Brain microvascular endothelial cell (primary cell): ENCODE measurements at regions not wholly inside any gene's neighbourhood (a gene's known extent, or its start where the extent isn't known, plus 50 kb on each side); places are given as distances from the start of the nearest gene placed in this dataset.

Source experiments
- DNase-seq: peaks from one replicate; pipeline ENCODE4 v3.0.0-alpha.2; 2020
- H3K27ac ChIP-seq: fragments of 250-450 bp; sonication (Bioruptor Pico); 2 replicates; pipeline ENCODE4 v1.5.1; 2020; ENCODE audit warnings: mild to moderate bottlenecking, moderate library complexity
- H3K27me3 ChIP-seq: fragments of 250-450 bp; sonication (Bioruptor Pico); replicated peaks from 2 replicates; pipeline ENCODE4 v1.5.1; 2020; ENCODE audit warnings: mild to moderate bottlenecking
- H3K36me3 ChIP-seq: fragments of 250-450 bp; sonication (Bioruptor Pico); replicated peaks from 2 replicates; pipeline ENCODE4 v1.5.1; 2020; ENCODE audit warnings: mild to moderate bottlenecking
- H3K4me3 ChIP-seq: 2 replicates; pipeline ENCODE4 v1.5.1; 2011; ENCODE audit warnings: low read depth, mild to moderate bottlenecking, control low read depth, low read length, moderate library complexity
- CTCF ChIP-seq: IDR thresholded peaks from 2 replicates; pipeline ENCODE4 v1.5.1; 2011; ENCODE audit warnings: low read depth, mild to moderate bottlenecking, moderate library complexity, low read length, control low read depth, inconsistent platforms; ENCODE audit errors: missing control alignments
- in situ Hi-C: cut with HindIII; loops from 2 replicates; pipeline ENCODE4 v1.10.0; 2017; ENCODE audit warnings: low sequenced_read_pairs, low pct_ligation_motif_present

GRCh38 chr3:148081926-148082325 lies 615.8 kb upstream of the AGTR1 start:
- in situ Hi-C loops: loop anchor here (25.0 kb wide), 1 partner anchor 670 kb away; the partner anchor contains the start of genes ZIC1 and ZIC4
- DNase-seq: no peak
- H3K27ac ChIP-seq: no peak overlapping the region
- TF ChIP-seq CTCF: no peak
- no peaks in the 10 kb centered on the region for H3K36me3 ChIP-seq
- no peaks in the 10 kb centered on the region for H3K27me3 ChIP-seq
- no peak overlapping the region for H3K4me3 ChIP-seq

GRCh38 chr3:148082506-148083280 lies 615.0 kb upstream of the AGTR1 start:
- no peak for DNase-seq
- in situ Hi-C loops: loop anchor here (25.0 kb wide), 1 partner anchor 670 kb away; the partner anchor contains the start of genes ZIC1 and ZIC4
- H3K36me3 ChIP-seq: no peaks in the 10 kb centered on the region
- TF ChIP-seq CTCF: no peak
- no peak overlapping the region for H3K4me3 ChIP-seq
- no peak overlapping the region for H3K27ac ChIP-seq
- H3K27me3 ChIP-seq: no peaks in the 10 kb centered on the region

GRCh38 chr3:148083526-148084182 lies 614.0 kb upstream of the AGTR1 start:
- in situ Hi-C loops: loop anchor here (25.0 kb wide), 1 partner anchor 671 kb away; the partner anchor contains the start of genes ZIC1 and ZIC4
- H3K4me3 ChIP-seq: no peak overlapping the region
- no peak for DNase-seq
- no peaks in the 10 kb centered on the region for H3K27me3 ChIP-seq
- H3K27ac ChIP-seq: no peak overlapping the region
- no peaks in the 10 kb centered on the region for H3K36me3 ChIP-seq
- no peak for TF ChIP-seq CTCF

- in situ Hi-C loops: loop anchor here (25.0 kb wide), 1 partner anchor 673 kb away; the partner anchor contains the start of genes ZIC1 and ZIC4
- H3K27ac ChIP-seq: no peak overlapping the region
- peak; percentile 45 for DNase-seq
Observed at GRCh38 chr3:148084931-148085330, 612.8 kb upstream of the AGTR1 start.

More at GRCh38 chr3:148084931-148085330, 612.8 kb upstream of the AGTR1 start:
- TF ChIP-seq CTCF: no peak
- Histone ChIP-seq H3K36me3 (no peaks in the 10 kb centered on the region), H3K27me3 (no peaks in the 10 kb centered on the region), H3K4me3 (no peak overlapping the region)
